ENCODE measurements at regions not wholly inside any gene's neighbourhood (a gene's known extent, or its start where the extent isn't known, plus 50 kb on each side); places are given as distances from the start of the nearest gene placed in this dataset.
"Not testable (repeated sequence)": the region's sequence is repeated elsewhere in the genome, so short reads cannot be mapped to it uniquely, and the experiment has no call there.

- TF ChIP-seq CTCF (IDR thresholded peaks at IDR 0.05; ENCODE audit: extremely low read depth in 1 of 2, insufficient read depth in 1 of 2, low read depth in 1 of 2, low read length in 2 of 2); POLR2AphosphoS5 (IDR thresholded peaks at IDR 0.05; ENCODE audit: insufficient read depth, low read depth, low read length); GATA2 (IDR thresholded peaks at IDR 0.05; ENCODE audit: insufficient read depth, insufficient read length, low read depth, low read length); EZH2 (IDR thresholded peaks at IDR 0.05; ENCODE audit: borderline replicate concordance, low read depth, low read length, severe bottlenecking); POLR2A (IDR thresholded peaks at IDR 0.05; ENCODE audit: low read depth, low read length); FOS (IDR thresholded peaks at IDR 0.05; ENCODE audit: borderline replicate concordance, insufficient read depth, low read length): not testable (repeated sequence)
Observed at GRCh38 chr16:46388354-46388753, 232.8 kb downstream of the SHCBP1 start.
